ENCODE measurements at regions not wholly inside any gene's neighbourhood (a gene's known extent, or its start where the extent isn't known, plus 50 kb on each side); places are given as distances from the start of the nearest gene placed in this dataset.

- TF ChIP-seq POLR2A (IDR thresholded peaks at IDR 0.05; ENCODE audit: low read depth, low read length) (no peak), TAF1 (IDR thresholded peaks at IDR 0.05; ENCODE audit: borderline replicate concordance, low read depth, low read length) (no peak)
These were observed 283.4 kb downstream of the PTPRU start for GRCh38 chr1:29519788-29520110.
